ENCODE measurements at regions not wholly inside any gene's neighbourhood (a gene's known extent, or its start where the extent isn't known, plus 50 kb on each side); places are given as distances from the start of the nearest gene placed in this dataset.
A peak's percentile ranks its signal among the peaks of the same experiment; 100 is the strongest.

GRCh38 chr2:56123538-56123937, 60.3 kb upstream of the CCDC85A start:
- H3K27me3 Mint-ChIP-seq (ENCODE audit: low read depth), result peaks cover 5% of the 10 kb centered on the region
- TF ChIP-seq CTCF (IDR thresholded peaks at IDR 0.05; ENCODE audit: unreplicated experiment), result no peak
- H3K27ac Mint-ChIP-seq, result no peak overlapping the region
- no peaks in the 10 kb centered on the region for H3K9me3 Mint-ChIP-seq
- no peaks in the 10 kb centered on the region for H3K36me3 Mint-ChIP-seq
- H3K4me3 Mint-ChIP-seq, result no peak overlapping the region
- peaks cover 11% of the 10 kb centered on the region for H3K4me1 Mint-ChIP-seq
- no peak for DNase-seq (ENCODE audit: low spot score in 2 of 2, unreplicated experiment in 2 of 2)

GRCh38 chr2:56127010-56127409, 56.8 kb upstream of the CCDC85A start:
- no peak for DNase-seq (ENCODE audit: low spot score in 2 of 2, unreplicated experiment in 2 of 2)
- Mint-ChIP-seq H3K27me3 (ENCODE audit: low read depth) (peaks cover 5% of the 10 kb centered on the region), H3K36me3 (no peaks in the 10 kb centered on the region), H3K4me3 (no peak overlapping the region), H3K27ac (no peak overlapping the region), H3K4me1 (peaks cover 7% of the 10 kb centered on the region), H3K9me3 (no peaks in the 10 kb centered on the region)
- TF ChIP-seq CTCF (IDR thresholded peaks at IDR 0.05; ENCODE audit: unreplicated experiment), result no peak

- no peaks in the 10 kb centered on the region for H3K9me3 Mint-ChIP-seq
- DNase-seq (ENCODE audit: low spot score in 2 of 2, unreplicated experiment in 2 of 2), result no peak
- H3K4me1 Mint-ChIP-seq, result peaks cover 7% of the 10 kb centered on the region
- H3K4me3 Mint-ChIP-seq, result no peak overlapping the region
- peaks cover 5% of the 10 kb centered on the region for H3K27me3 Mint-ChIP-seq (ENCODE audit: low read depth)
- H3K27ac Mint-ChIP-seq, result no peak overlapping the region
- no peaks in the 10 kb centered on the region for H3K36me3 Mint-ChIP-seq
- TF ChIP-seq CTCF (IDR thresholded peaks at IDR 0.05; ENCODE audit: unreplicated experiment), result no peak
These were observed 56.2 kb upstream of the CCDC85A start for GRCh38 chr2:56127463-56128152.

GRCh38 chr2:56128235-56128634, 55.6 kb upstream of the CCDC85A start:
- Mint-ChIP-seq H3K9me3 (no peaks in the 10 kb centered on the region), H3K27me3 (ENCODE audit: low read depth) (peaks cover 3% of the 10 kb centered on the region), H3K4me3 (no peak overlapping the region), H3K36me3 (no peaks in the 10 kb centered on the region), H3K27ac (no peak overlapping the region), H3K4me1 (peaks cover 7% of the 10 kb centered on the region)
- no peak for TF ChIP-seq CTCF (IDR thresholded peaks at IDR 0.05; ENCODE audit: unreplicated experiment)
- DNase-seq (ENCODE audit: low spot score in 2 of 2, unreplicated experiment in 2 of 2), result no peak

- no peak overlapping the region for H3K4me3 Mint-ChIP-seq
- H3K36me3 Mint-ChIP-seq, result no peaks in the 10 kb centered on the region
- H3K4me1 Mint-ChIP-seq, result peaks cover 10% of the 10 kb centered on the region
- no peak for DNase-seq (ENCODE audit: low spot score in 2 of 2, unreplicated experiment in 2 of 2)
- TF ChIP-seq CTCF (IDR thresholded peaks at IDR 0.05; ENCODE audit: unreplicated experiment), result peak; percentile 70
- H3K9me3 Mint-ChIP-seq, result no peaks in the 10 kb centered on the region
- no peak overlapping the region for H3K27ac Mint-ChIP-seq
- H3K27me3 Mint-ChIP-seq (ENCODE audit: low read depth), result peaks cover 3% of the 10 kb centered on the region
These were observed 53.2 kb upstream of the CCDC85A start for GRCh38 chr2:56130463-56131070.

Measured in mesothelial cell of epicardium (in vitro differentiated cells).